H9 (cell line): ENCODE measurements at regions not wholly inside any gene's neighbourhood (a gene's known extent, or its start where the extent isn't known, plus 50 kb on each side); places are given as distances from the start of the nearest gene placed in this dataset.

Source experiments
- DNase-seq: peaks from one replicate; pipeline ENCODE4 v3.0.0-alpha.2; 2017
- H2AFZ ChIP-seq: one replicate; pipeline ENCODE4 v1.6.1; 2013; ENCODE audit warnings: mild to moderate bottlenecking, low read length, control low read depth, moderate library complexity
- H2AK5ac ChIP-seq: 2 replicates; pipeline ENCODE4 v1.6.1; 2013; ENCODE audit warnings: low read length, control low read depth, mixed read lengths; ENCODE audit not compliant: insufficient read length
- H2BK120ac ChIP-seq: one replicate; pipeline ENCODE4 v1.6.1; 2013; ENCODE audit warnings: low read depth, mild to moderate bottlenecking, low read length, control low read depth, inconsistent platforms; ENCODE audit not compliant: poor library complexity, severe bottlenecking
- H2BK12ac ChIP-seq: 2 replicates; pipeline ENCODE4 v1.6.1; 2013; ENCODE audit warnings: low read length, control low read depth, mixed read lengths, low read depth; ENCODE audit not compliant: insufficient read length
- H2BK15ac ChIP-seq: 2 replicates; pipeline ENCODE4 v1.6.1; 2013; ENCODE audit warnings: low read depth, low read length, control low read depth
- H2BK20ac ChIP-seq: one replicate; pipeline ENCODE4 v1.6.1; 2013; ENCODE audit warnings: low read depth, mild to moderate bottlenecking, low read length, control low read depth, inconsistent platforms; ENCODE audit not compliant: poor library complexity, severe bottlenecking
- H2BK5ac ChIP-seq: 2 replicates; pipeline ENCODE4 v1.6.1; 2013; ENCODE audit warnings: low read length, control low read depth, mixed read lengths; ENCODE audit not compliant: insufficient read length
- H3K14ac ChIP-seq: 2 replicates; pipeline ENCODE4 v1.6.1; 2013; ENCODE audit warnings: low read length, control low read depth; ENCODE audit not compliant: insufficient read depth
- H3K18ac ChIP-seq: 2 replicates; pipeline ENCODE4 v1.6.1; 2013; ENCODE audit warnings: low read depth, mild to moderate bottlenecking, mixed read lengths, low read length, control low read depth; ENCODE audit not compliant: insufficient read length
- H3K23ac ChIP-seq: 2 replicates; pipeline ENCODE4 v1.6.1; 2013; ENCODE audit warnings: low read length, control low read depth, mixed read lengths, low read depth; ENCODE audit not compliant: insufficient read length
- H3K23me2 ChIP-seq: 2 replicates; pipeline ENCODE4 v1.6.1; 2013; ENCODE audit warnings: low read depth, mild to moderate bottlenecking, mixed read lengths, low read length, control low read depth; ENCODE audit not compliant: insufficient read length, poor library complexity, severe bottlenecking
- H3K27ac ChIP-seq: 2 replicates; pipeline ENCODE4 v1.5.1; 2013; ENCODE audit warnings: low read length, control low read depth, mixed read lengths, low read depth; ENCODE audit not compliant: insufficient read length
- H3K27me3 ChIP-seq: 2 replicates; pipeline ENCODE4 v1.6.1; 2013; ENCODE audit warnings: low read length, control low read depth, inconsistent platforms; ENCODE audit not compliant: insufficient read depth
- H3K4ac ChIP-seq: 2 replicates; pipeline ENCODE4 v1.6.1; 2013; ENCODE audit warnings: low read depth, mild to moderate bottlenecking, control low read depth, inconsistent platforms, low read length, moderate library complexity
- H3K4me1 ChIP-seq: 2 replicates; pipeline ENCODE4 v1.6.1; 2013; ENCODE audit warnings: low read length, control low read depth, inconsistent platforms; ENCODE audit not compliant: insufficient read depth
- H3K4me2 ChIP-seq: 2 replicates; pipeline ENCODE4 v1.6.1; 2013; ENCODE audit warnings: low read length, control low read depth, mixed read lengths; ENCODE audit not compliant: insufficient read length, insufficient read depth
- H3K56ac ChIP-seq: 2 replicates; pipeline ENCODE4 v1.6.1; 2013; ENCODE audit warnings: low read depth, mild to moderate bottlenecking, mixed read lengths, low read length, control low read depth; ENCODE audit not compliant: insufficient read length
- H3K79me1 ChIP-seq: 2 replicates; pipeline ENCODE4 v1.6.1; 2013; ENCODE audit warnings: low read depth, mild to moderate bottlenecking, moderate library complexity, low read length, control low read depth, inconsistent platforms; ENCODE audit not compliant: insufficient read depth, poor library complexity, severe bottlenecking
- H3K79me2 ChIP-seq: 2 replicates; pipeline ENCODE4 v1.6.1; 2013; ENCODE audit warnings: low read length, control low read depth, inconsistent platforms; ENCODE audit not compliant: insufficient read depth
- H3K9ac ChIP-seq: 2 replicates; pipeline ENCODE4 v1.6.1; 2013; ENCODE audit warnings: low read length, control low read depth, mixed read lengths; ENCODE audit not compliant: insufficient read length; ENCODE audit errors: extremely low read depth
- H3K9me3 ChIP-seq: one replicate; pipeline ENCODE4 v1.6.1; 2013; ENCODE audit warnings: low read depth, low read length, inconsistent platforms; ENCODE audit not compliant: control insufficient read depth
- H3T11ph ChIP-seq: one replicate; pipeline ENCODE4 v1.6.1; 2013; ENCODE audit warnings: mild to moderate bottlenecking, low read length, control low read depth, inconsistent platforms
- H4K20me1 ChIP-seq: one replicate; pipeline ENCODE4 v1.6.1; 2013; ENCODE audit not compliant: control insufficient read depth, insufficient read length, insufficient read depth
- H4K5ac ChIP-seq: 2 replicates; pipeline ENCODE4 v1.6.1; 2013; ENCODE audit warnings: low read depth, mild to moderate bottlenecking, mixed read lengths, low read length, control low read depth; ENCODE audit not compliant: insufficient read length
- H4K8ac ChIP-seq: replicated peaks from 2 replicates; pipeline ENCODE4 v1.6.1; 2013; ENCODE audit warnings: low read length, control low read depth, mixed read lengths, low read depth; ENCODE audit not compliant: insufficient read length
- H4K91ac ChIP-seq: 2 replicates; pipeline ENCODE4 v1.6.1; 2013; ENCODE audit warnings: low read depth, mild to moderate bottlenecking, moderate library complexity, mixed read lengths, low read length, control low read depth; ENCODE audit not compliant: insufficient read length
- H3K27ac Mint-ChIP-seq, 3 experiments: 2 replicates in 2 of 3; 3 replicates in 1 of 3; pipeline ENCODE4 v1.8.0; 2020 to 2021; ENCODE audit warnings: mixed read lengths in 3 of 3, mild to moderate bottlenecking in 1 of 3, moderate library complexity in 1 of 3
- H3K27me3 Mint-ChIP-seq: 2 replicates; pipeline ENCODE4 v1.8.0; 2021; ENCODE audit warnings: low read depth, mild to moderate bottlenecking, moderate library complexity, mixed read lengths
- H3K36me3 Mint-ChIP-seq, 3 experiments: 2 replicates in 2 of 3; 3 replicates in 1 of 3; pipeline ENCODE4 v1.8.0; 2020 to 2021; ENCODE audit warnings: low read depth in 3 of 3, mixed read lengths in 3 of 3; ENCODE audit not compliant: insufficient read depth in 1 of 3
- H3K4me1 Mint-ChIP-seq, 2 experiments: 2 replicates each; pipeline ENCODE4 v1.8.0; 2020; ENCODE audit warnings: mixed read lengths in 2 of 2
- H3K4me3 Mint-ChIP-seq, 2 experiments: 2 replicates in 1 of 2; 3 replicates in 1 of 2; pipeline ENCODE4 v1.8.0; 2020 to 2021; ENCODE audit warnings: mild to moderate bottlenecking in 2 of 2, mixed read lengths in 2 of 2, moderate library complexity in 1 of 2
- H3K9me3 Mint-ChIP-seq, 2 experiments: 2 replicates in 1 of 2; 3 replicates in 1 of 2; pipeline ENCODE4 v1.8.0; 2020; ENCODE audit warnings: mild to moderate bottlenecking in 2 of 2, mixed read lengths in 2 of 2, moderate library complexity in 1 of 2
- CTCF ChIP-seq: fragments of 200-600 bp; sonication (generic); conservative IDR thresholded peaks from 3 replicates; pipeline ENCODE4 v1.8.0; 2021; ENCODE audit warnings: antibody characterized with exemption, mild to moderate bottlenecking
- WGBS: extraction: QIAGEN DNeasy Blood & Tissue Kit; methylation state at CpG from one replicate; pipeline ENCODE4 v1.1.7; 2013; ENCODE audit warnings: missing lambda C conversion rate, low lambda C conversion rate, mixed read lengths; ENCODE audit not compliant: insufficient read length; ENCODE audit errors: extremely low coverage; 5-methylcytosine and 5-hydroxymethylcytosine counted together

- no peak overlapping the region for H3K14ac ChIP-seq
- WGBS: no CpG with 5 or more reads among the region's 6 CpGs
- H3K27ac ChIP-seq: no peak overlapping the region
- no peaks in the 10 kb centered on the region for H3K4me1 ChIP-seq
- Mint-ChIP-seq H3K4me1 (no peaks in the 10 kb centered on the region), H3K27ac (no peak overlapping the region), H3K36me3 (peaks cover 3 to 16% (median 4%) of the 10 kb centered on the region in 3 experiments; a peak in 5 of 7 replicates), H3K27me3 (no peaks in the 10 kb centered on the region; the same call in 1 of the 2 replicates), H3K9me3 (peaks cover 11 to 20% of the 10 kb centered on the region in 2 experiments; a peak in 4 of 5 replicates), H3K4me3 (no peak overlapping the region)
- no peak overlapping the region for H2AK5ac ChIP-seq
- no peaks in the 10 kb centered on the region for H3K23me2 ChIP-seq
- no peak overlapping the region for H3K18ac ChIP-seq
- H3K56ac ChIP-seq: no peak overlapping the region
- H2BK15ac ChIP-seq: no peak overlapping the region
- H4K8ac ChIP-seq: no peak overlapping the region
- H2BK20ac ChIP-seq: no peak overlapping the region
- no peaks in the 10 kb centered on the region for H3K27me3 ChIP-seq
- H3K79me2 ChIP-seq: no peaks in the 10 kb centered on the region
- H3K9me3 ChIP-seq: peaks cover 5% of the 10 kb centered on the region
- no peak overlapping the region for H4K91ac ChIP-seq
- H2BK12ac ChIP-seq: no peak overlapping the region
- H4K20me1 ChIP-seq: no peaks in the 10 kb centered on the region
- H3T11ph ChIP-seq: no peak overlapping the region
- no peak overlapping the region for H3K4ac ChIP-seq
- no peak overlapping the region for H4K5ac ChIP-seq
- no peak for DNase-seq
- H3K4me2 ChIP-seq: no peak overlapping the region
- H2BK120ac ChIP-seq: no peak overlapping the region
- H3K23ac ChIP-seq: no peak overlapping the region
- H2BK5ac ChIP-seq: no peak overlapping the region
- no peaks in the 10 kb centered on the region for H3K79me1 ChIP-seq
- H2AFZ ChIP-seq: no peak overlapping the region
- no peak overlapping the region for H3K9ac ChIP-seq
- no peak for TF ChIP-seq CTCF
Measured at GRCh38 chr12:93179792-93180191, 197.9 kb upstream of the NUDT4 start.
